MM.1S (cell line): ENCODE measurements at regions not wholly inside any gene's neighbourhood (a gene's known extent, or its start where the extent isn't known, plus 50 kb on each side); places are given as distances from the start of the nearest gene placed in this dataset.

Source experiments
- DNase-seq: peaks from one replicate; pipeline ENCODE4 v3.0.0-alpha.2; 2015
- H2AFZ ChIP-seq: fragments of 300-600 bp; sonication (generic); 2 replicates; pipeline ENCODE4 v1.6.0; 2016; ENCODE audit warnings: antibody characterized with exemption, low read length
- H3F3A ChIP-seq: fragments of 300-600 bp; sonication (generic); 2 replicates; pipeline ENCODE4 v1.6.1; 2016; ENCODE audit warnings: mild to moderate bottlenecking, antibody characterized with exemption, low read length, moderate library complexity, mixed read lengths; ENCODE audit not compliant: insufficient read depth
- H3K27ac ChIP-seq: fragments of 300-600 bp; sonication (generic); 2 replicates; pipeline ENCODE4 v1.5.1; 2016; ENCODE audit warnings: mild to moderate bottlenecking, low read length
- H3K27me3 ChIP-seq: fragments of 300-600 bp; sonication (generic); replicated peaks from 2 replicates; pipeline ENCODE4 v1.6.0; 2016; ENCODE audit warnings: low read length; ENCODE audit not compliant: insufficient read depth
- H3K36me3 ChIP-seq: fragments of 300-600 bp; sonication (generic); replicated peaks from 2 replicates; pipeline ENCODE4 v1.6.1; 2016; ENCODE audit warnings: mild to moderate bottlenecking, low read length, mixed read lengths; ENCODE audit not compliant: insufficient read depth
- H3K4me1 ChIP-seq: fragments of 300-600 bp; sonication (generic); 2 replicates; pipeline ENCODE4 v1.6.1; 2016; ENCODE audit warnings: low read length, mixed read lengths
- H3K4me2 ChIP-seq: fragments of 300-600 bp; sonication (generic); 2 replicates; pipeline ENCODE4 v1.6.0; 2016; ENCODE audit warnings: low read depth, low read length
- H3K4me3 ChIP-seq: fragments of 300-600 bp; sonication (generic); 2 replicates; pipeline ENCODE4 v1.5.1; 2016; ENCODE audit warnings: low read length, mixed read lengths
- H3K79me2 ChIP-seq: fragments of 300-600 bp; sonication (generic); 2 replicates; pipeline ENCODE4 v1.6.1; 2016; ENCODE audit warnings: mixed run types, low read length, mixed read lengths
- H3K9ac ChIP-seq: fragments of 300-600 bp; sonication (generic); 2 replicates; pipeline ENCODE4 v1.6.1; 2016; ENCODE audit warnings: low read length, mixed read lengths
- H3K9me2 ChIP-seq: fragments of 300-600 bp; sonication (generic); replicated peaks from 2 replicates; pipeline ENCODE4 v1.6.1; 2016; ENCODE audit warnings: mild to moderate bottlenecking, low read length, mixed read lengths; ENCODE audit not compliant: insufficient read depth
- H3K9me3 ChIP-seq: fragments of 300-600 bp; sonication (generic); replicated peaks from 2 replicates; pipeline ENCODE4 v1.6.1; 2016; ENCODE audit warnings: mild to moderate bottlenecking, low read length, mixed read lengths; ENCODE audit not compliant: insufficient read depth
- H4K20me1 ChIP-seq: fragments of 300-600 bp; sonication (generic); 2 replicates; pipeline ENCODE4 v1.6.1; 2016; ENCODE audit warnings: mild to moderate bottlenecking, low read length, moderate library complexity, mixed read lengths; ENCODE audit not compliant: insufficient read depth
- CTCF ChIP-seq: fragments of 300-600 bp; sonication (generic); IDR thresholded peaks from 2 replicates; pipeline ENCODE4 v1.5.1; 2016; ENCODE audit warnings: antibody characterized with exemption, low read length, mixed read lengths
- EZH2 ChIP-seq: fragments of 300-600 bp; sonication (generic); optimal IDR thresholded peaks from 2 replicates; pipeline ENCODE3; 2017; ENCODE audit warnings: low read depth, mild to moderate bottlenecking, antibody characterized with exemption, low read length, mixed read lengths
- EZH2phosphoT487 ChIP-seq: fragments of 300-600 bp; sonication (generic); IDR thresholded peaks from 2 replicates; pipeline ENCODE4 v1.6.1; 2018; ENCODE audit warnings: antibody characterized with exemption, low read length

DNA sequence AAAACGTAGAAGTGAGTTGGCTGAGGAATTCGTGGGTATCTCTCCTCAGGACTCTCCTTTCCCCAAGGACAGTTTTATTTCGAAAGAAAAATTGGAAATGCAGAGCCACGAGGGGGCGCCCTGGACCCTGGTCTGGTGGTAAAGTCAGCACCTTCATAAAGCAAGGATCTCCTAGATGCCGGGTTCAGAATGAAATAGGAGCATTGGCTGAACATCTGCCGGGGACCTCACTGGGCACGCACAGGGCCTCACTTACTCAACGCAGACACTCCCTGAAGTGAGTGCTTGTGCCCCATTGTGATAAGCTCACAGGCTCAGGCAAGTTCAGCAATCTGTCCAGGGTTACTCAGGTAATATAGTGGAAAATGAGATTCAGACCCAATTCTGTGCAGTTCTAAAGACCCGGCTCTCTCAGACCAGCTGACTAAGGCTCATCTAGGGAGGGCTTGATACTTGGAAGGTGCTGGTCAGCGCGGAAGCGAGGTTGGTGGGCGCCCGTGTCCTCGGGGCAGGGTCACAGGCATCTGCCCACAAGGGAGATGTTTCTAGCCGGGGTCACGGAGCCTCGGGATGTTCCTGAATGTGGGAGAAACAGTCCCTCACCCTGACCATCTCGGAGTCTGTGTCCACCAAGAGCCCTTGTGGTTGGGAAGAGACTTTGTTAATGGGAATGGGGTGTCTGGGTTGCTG is 55.7 kb upstream of the ETV3 start:
- Histone ChIP-seq H3K9me3 (no peaks in the 10 kb centered on the region), H3K9me2 (no peaks in the 10 kb centered on the region), H3K27ac (no peak overlapping the region), H3K4me3 (no peak overlapping the region), H3K36me3 (no peaks in the 10 kb centered on the region), H4K20me1 (no peaks in the 10 kb centered on the region), H2AFZ (peak overlapping the region; percentile 32; the same call in 1 of the 2 replicates), H3K4me1 (peaks cover 16% of the 10 kb centered on the region), H3K4me2 (no peak overlapping the region), H3K27me3 (no peaks in the 10 kb centered on the region), H3K79me2 (no peaks in the 10 kb centered on the region), H3F3A (no peaks in the 10 kb centered on the region), H3K9ac (no peak overlapping the region)
- DNase-seq, result peak; percentile 88
- peak; percentile 90 for TF ChIP-seq CTCF
- no peak for TF ChIP-seq EZH2phosphoT487

GRCh38 chr1:157193219-157193618 is 55.0 kb upstream of the ETV3 start:
- no peak for DNase-seq
- Histone ChIP-seq H3K9ac (no peak overlapping the region), H3K79me2 (no peaks in the 10 kb centered on the region), H2AFZ (no peak overlapping the region), H3K4me1 (peaks cover 16% of the 10 kb centered on the region), H3K27ac (no peak overlapping the region), H3F3A (no peaks in the 10 kb centered on the region), H3K4me2 (no peak overlapping the region), H3K36me3 (no peaks in the 10 kb centered on the region), H3K4me3 (no peak overlapping the region), H3K9me3 (no peaks in the 10 kb centered on the region), H3K9me2 (no peaks in the 10 kb centered on the region), H3K27me3 (no peaks in the 10 kb centered on the region), H4K20me1 (no peaks in the 10 kb centered on the region)
- TF ChIP-seq EZH2phosphoT487 (no peak), EZH2 (no peak), CTCF (no peak)

- H2AFZ ChIP-seq, result no peak overlapping the region
- no peaks in the 10 kb centered on the region for H3K36me3 ChIP-seq
- no peaks in the 10 kb centered on the region for H3K9me2 ChIP-seq
- H3K27me3 ChIP-seq, result no peaks in the 10 kb centered on the region
- no peaks in the 10 kb centered on the region for H4K20me1 ChIP-seq
- H3K9ac ChIP-seq, result no peak overlapping the region
- no peak overlapping the region for H3K27ac ChIP-seq
- no peaks in the 10 kb centered on the region for H3K9me3 ChIP-seq
- H3K79me2 ChIP-seq, result no peaks in the 10 kb centered on the region
- H3K4me1 ChIP-seq, result peaks cover 4% of the 10 kb centered on the region; the same call in 1 of the 2 replicates
- TF ChIP-seq EZH2 (no peak), EZH2phosphoT487 (no peak), CTCF (no peak)
- H3K4me2 ChIP-seq, result no peak overlapping the region
- no peak for DNase-seq
- H3F3A ChIP-seq, result no peaks in the 10 kb centered on the region
- H3K4me3 ChIP-seq, result no peak overlapping the region
Measured at GRCh38 chr1:157189986-157190982, 52.1 kb upstream of the ETV3 start.
